Sigmoid colon (tissue), 4 donors: ENCODE measurements at regions not wholly inside any gene's neighbourhood (a gene's known extent, or its start where the extent isn't known, plus 50 kb on each side); places are given as distances from the start of the nearest gene placed in this dataset.

Experiments
- EP300 ChIP-seq, 4 donors: sonication (generic); formaldehyde crosslinking; IDR thresholded peaks; one replicate each; pipeline ENCODE4 v1.6.1; 2017; ENCODE audit warnings: antibody characterized with exemption in 4 of 4
- POLR2AphosphoS5 ChIP-seq, 4 donors: sonication (generic); formaldehyde crosslinking; IDR thresholded peaks; one replicate each; pipeline ENCODE4 v1.6.1; 2017; ENCODE audit warnings: antibody characterized with exemption in 4 of 4

DNA sequence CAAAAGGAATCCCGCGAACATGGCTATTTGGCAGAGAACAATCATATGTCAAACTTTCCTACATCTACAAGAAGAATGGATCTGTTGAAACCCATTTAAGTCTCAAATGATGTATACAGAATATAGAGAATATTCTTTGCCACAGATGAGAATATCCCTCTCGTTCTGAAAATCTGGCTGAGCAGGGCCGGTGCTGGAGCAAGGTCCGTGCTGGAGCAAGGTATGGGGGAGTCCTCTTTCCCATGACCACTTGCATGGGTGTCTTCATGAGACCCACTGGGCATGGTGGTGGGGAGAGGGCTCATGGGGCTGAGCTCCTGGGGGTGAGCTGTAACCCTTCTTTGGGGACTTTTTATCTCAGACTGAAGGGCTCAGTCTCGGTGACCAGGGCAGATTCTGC, 440.9 kb downstream of the SOX9 start:
- TF ChIP-seq POLR2AphosphoS5 (IDR thresholded peaks at IDR 0.05) = no peak
- TF ChIP-seq EP300 (IDR thresholded peaks at IDR 0.05) = no peak
